ENCODE measurements at regions not wholly inside any gene's neighbourhood (a gene's known extent, or its start where the extent isn't known, plus 50 kb on each side); places are given as distances from the start of the nearest gene placed in this dataset.

DNA sequence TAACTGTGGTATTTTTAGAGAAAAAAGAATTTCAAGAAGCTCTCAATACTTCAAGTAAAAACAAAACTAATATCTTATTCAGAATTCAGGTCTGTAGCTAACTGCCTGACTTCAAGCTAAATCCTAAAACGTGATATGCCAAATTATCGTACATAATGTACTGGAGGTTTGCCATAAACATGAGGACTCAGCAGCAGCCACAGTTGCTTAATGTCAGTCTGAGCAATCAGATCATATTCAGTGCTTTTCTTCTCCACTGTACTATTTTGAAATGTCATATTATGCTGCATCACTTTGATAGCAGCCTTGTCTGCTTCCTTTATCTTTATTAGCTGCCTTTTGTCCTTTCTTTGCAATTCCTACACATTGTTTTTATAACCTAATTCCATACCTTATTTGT is 265.1 kb upstream of the EDNRB start:
- TF ChIP-seq TAF1 (IDR thresholded peaks at IDR 0.05; ENCODE audit: low read depth) (no peak), POLR2AphosphoS5 (IDR thresholded peaks at IDR 0.05) (no peak), RAD21 (conservative IDR thresholded peaks at IDR 0.05) (no peak), EZH2 (IDR thresholded peaks at IDR 0.05; ENCODE audit: borderline replicate concordance, insufficient read depth, low read length, poor library complexity, severe bottlenecking) (no peak), SMC3 (conservative IDR thresholded peaks at IDR 0.05; ENCODE audit: poor library complexity) (no peak), EP300 (conservative IDR thresholded peaks at IDR 0.05; ENCODE audit: poor library complexity, severe bottlenecking) (no peak)
- TF ChIP-seq, protein P1, sequence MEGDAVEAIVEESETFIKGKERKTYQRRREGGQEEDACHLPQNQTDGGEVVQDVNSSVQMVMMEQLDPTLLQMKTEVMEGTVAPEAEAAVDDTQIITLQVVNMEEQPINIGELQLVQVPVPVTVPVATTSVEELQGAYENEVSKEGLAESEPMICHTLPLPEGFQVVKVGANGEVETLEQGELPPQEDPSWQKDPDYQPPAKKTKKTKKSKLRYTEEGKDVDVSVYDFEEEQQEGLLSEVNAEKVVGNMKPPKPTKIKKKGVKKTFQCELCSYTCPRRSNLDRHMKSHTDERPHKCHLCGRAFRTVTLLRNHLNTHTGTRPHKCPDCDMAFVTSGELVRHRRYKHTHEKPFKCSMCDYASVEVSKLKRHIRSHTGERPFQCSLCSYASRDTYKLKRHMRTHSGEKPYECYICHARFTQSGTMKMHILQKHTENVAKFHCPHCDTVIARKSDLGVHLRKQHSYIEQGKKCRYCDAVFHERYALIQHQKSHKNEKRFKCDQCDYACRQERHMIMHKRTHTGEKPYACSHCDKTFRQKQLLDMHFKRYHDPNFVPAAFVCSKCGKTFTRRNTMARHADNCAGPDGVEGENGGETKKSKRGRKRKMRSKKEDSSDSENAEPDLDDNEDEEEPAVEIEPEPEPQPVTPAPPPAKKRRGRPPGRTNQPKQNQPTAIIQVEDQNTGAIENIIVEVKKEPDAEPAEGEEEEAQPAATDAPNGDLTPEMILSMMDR (IDR thresholded peaks at IDR 0.05; ENCODE audit: poor library complexity, severe bottlenecking) = no peak
- TF ChIP-seq, protein P2, sequence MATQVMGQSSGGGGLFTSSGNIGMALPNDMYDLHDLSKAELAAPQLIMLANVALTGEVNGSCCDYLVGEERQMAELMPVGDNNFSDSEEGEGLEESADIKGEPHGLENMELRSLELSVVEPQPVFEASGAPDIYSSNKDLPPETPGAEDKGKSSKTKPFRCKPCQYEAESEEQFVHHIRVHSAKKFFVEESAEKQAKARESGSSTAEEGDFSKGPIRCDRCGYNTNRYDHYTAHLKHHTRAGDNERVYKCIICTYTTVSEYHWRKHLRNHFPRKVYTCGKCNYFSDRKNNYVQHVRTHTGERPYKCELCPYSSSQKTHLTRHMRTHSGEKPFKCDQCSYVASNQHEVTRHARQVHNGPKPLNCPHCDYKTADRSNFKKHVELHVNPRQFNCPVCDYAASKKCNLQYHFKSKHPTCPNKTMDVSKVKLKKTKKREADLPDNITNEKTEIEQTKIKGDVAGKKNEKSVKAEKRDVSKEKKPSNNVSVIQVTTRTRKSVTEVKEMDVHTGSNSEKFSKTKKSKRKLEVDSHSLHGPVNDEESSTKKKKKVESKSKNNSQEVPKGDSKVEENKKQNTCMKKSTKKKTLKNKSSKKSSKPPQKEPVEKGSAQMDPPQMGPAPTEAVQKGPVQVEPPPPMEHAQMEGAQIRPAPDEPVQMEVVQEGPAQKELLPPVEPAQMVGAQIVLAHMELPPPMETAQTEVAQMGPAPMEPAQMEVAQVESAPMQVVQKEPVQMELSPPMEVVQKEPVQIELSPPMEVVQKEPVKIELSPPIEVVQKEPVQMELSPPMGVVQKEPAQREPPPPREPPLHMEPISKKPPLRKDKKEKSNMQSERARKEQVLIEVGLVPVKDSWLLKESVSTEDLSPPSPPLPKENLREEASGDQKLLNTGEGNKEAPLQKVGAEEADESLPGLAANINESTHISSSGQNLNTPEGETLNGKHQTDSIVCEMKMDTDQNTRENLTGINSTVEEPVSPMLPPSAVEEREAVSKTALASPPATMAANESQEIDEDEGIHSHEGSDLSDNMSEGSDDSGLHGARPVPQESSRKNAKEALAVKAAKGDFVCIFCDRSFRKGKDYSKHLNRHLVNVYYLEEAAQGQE (IDR thresholded peaks at IDR 0.05; ENCODE audit: borderline replicate concordance) = no peak

Measured in neural cell (in vitro differentiated cells).